ENCODE measurements at regions not wholly inside any gene's neighbourhood (a gene's known extent, or its start where the extent isn't known, plus 50 kb on each side); places are given as distances from the start of the nearest gene placed in this dataset.
A peak's percentile ranks its signal among the peaks of the same experiment; 100 is the strongest.

DNA sequence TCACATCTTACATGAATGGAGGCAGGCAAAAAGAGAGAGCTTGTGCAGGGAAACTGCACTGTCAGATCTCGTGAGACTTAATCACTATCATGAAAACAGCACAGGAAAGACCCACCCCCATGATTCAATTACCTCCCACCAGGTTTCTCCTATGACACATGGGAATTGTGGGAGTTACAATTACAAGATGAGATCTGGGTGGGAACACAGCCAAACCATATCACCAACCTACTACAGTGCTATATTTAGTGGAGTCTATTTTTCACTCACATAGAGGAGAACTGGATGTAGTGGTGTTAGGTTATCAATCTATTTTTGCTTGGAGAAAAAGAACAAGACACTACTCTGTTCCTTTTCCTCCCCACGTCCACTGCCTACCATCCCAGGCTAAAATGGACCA is 276.6 kb downstream of the KCTD12 start:
- ATAC-seq (ENCODE audit: poor library complexity) (no peak), DNase-seq (no peak)
- intact Hi-C loops (cut with DNase I, micrococcal nuclease): no loop called here
- Histone ChIP-seq H3K27ac (ENCODE audit: low read depth in 1 of 2, low read length in 2 of 2) (no peak overlapping the region), H3K36me3 (ENCODE audit: insufficient read depth, low read length) (no peaks in the 10 kb centered on the region), H3K27me3 (ENCODE audit: control insufficient read depth in 1 of 2, insufficient read depth in 2 of 2, low read length in 2 of 2) (no peaks in the 10 kb centered on the region), H3K4me3 (ENCODE audit: low read length) (no peak overlapping the region), H3K4me1 (ENCODE audit: insufficient read depth, low read length) (no peaks in the 10 kb centered on the region), H3K9me3 (ENCODE audit: control insufficient read depth in 1 of 2, insufficient read depth in 1 of 2, low read length in 2 of 2) (no peaks in the 10 kb centered on the region)
- Mint-ChIP-seq H3K4me1 (ENCODE audit: low read depth) (no peaks in the 10 kb centered on the region), H3K4me3 (no peak overlapping the region), H3K9me3 (no peaks in the 10 kb centered on the region), H3K27ac (no peak overlapping the region), H3K27me3 (peaks cover 3% of the 10 kb centered on the region), H3K36me3 (ENCODE audit: low read depth) (no peaks in the 10 kb centered on the region)
- CTCF ChIA-PET: no interaction called here
- POLR2A ChIA-PET: no interaction called here
- TF ChIP-seq, protein P1, sequence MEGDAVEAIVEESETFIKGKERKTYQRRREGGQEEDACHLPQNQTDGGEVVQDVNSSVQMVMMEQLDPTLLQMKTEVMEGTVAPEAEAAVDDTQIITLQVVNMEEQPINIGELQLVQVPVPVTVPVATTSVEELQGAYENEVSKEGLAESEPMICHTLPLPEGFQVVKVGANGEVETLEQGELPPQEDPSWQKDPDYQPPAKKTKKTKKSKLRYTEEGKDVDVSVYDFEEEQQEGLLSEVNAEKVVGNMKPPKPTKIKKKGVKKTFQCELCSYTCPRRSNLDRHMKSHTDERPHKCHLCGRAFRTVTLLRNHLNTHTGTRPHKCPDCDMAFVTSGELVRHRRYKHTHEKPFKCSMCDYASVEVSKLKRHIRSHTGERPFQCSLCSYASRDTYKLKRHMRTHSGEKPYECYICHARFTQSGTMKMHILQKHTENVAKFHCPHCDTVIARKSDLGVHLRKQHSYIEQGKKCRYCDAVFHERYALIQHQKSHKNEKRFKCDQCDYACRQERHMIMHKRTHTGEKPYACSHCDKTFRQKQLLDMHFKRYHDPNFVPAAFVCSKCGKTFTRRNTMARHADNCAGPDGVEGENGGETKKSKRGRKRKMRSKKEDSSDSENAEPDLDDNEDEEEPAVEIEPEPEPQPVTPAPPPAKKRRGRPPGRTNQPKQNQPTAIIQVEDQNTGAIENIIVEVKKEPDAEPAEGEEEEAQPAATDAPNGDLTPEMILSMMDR (IDR thresholded peaks at IDR 0.05): no peak

DNA sequence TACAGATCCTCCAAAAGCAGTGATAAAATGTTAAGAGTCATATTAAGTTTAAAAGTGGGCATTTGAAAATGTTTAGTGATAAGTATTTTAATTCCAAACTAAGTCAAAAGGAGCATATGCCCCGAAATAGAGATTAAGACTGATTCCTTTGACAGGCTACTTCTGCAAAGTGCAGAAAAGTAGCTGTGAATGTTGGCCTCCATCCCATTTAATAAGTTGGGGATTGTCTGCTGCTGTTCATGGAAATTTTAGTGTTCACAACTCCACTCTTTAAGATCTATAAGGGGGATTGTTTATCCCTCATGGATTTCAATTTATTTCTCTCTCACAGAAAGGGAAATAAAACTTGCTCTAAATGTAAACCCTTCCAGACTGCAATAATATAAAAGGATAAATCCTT is 278.3 kb downstream of the KCTD12 start:
- Histone ChIP-seq H3K4me3 (ENCODE audit: low read length) (no peak overlapping the region), H3K27ac (ENCODE audit: low read depth in 1 of 2, low read length in 2 of 2) (no peak overlapping the region), H3K27me3 (ENCODE audit: control insufficient read depth in 1 of 2, insufficient read depth in 2 of 2, low read length in 2 of 2) (no peaks in the 10 kb centered on the region), H3K4me1 (ENCODE audit: insufficient read depth, low read length) (no peaks in the 10 kb centered on the region), H3K9me3 (ENCODE audit: control insufficient read depth in 1 of 2, insufficient read depth in 1 of 2, low read length in 2 of 2) (no peaks in the 10 kb centered on the region), H3K36me3 (ENCODE audit: insufficient read depth, low read length) (no peaks in the 10 kb centered on the region)
- TF ChIP-seq, protein P1 (IDR thresholded peaks at IDR 0.05): no peak
- CTCF ChIA-PET: no interaction called here
- no peak for DNase-seq
- intact Hi-C loops (cut with DNase I, micrococcal nuclease): no loop called here
- Mint-ChIP-seq H3K4me1 (ENCODE audit: low read depth) (no peaks in the 10 kb centered on the region), H3K4me3 (no peak overlapping the region), H3K27ac (no peak overlapping the region), H3K36me3 (ENCODE audit: low read depth) (no peaks in the 10 kb centered on the region), H3K9me3 (no peaks in the 10 kb centered on the region), H3K27me3 (peaks cover 10% of the 10 kb centered on the region)
- POLR2A ChIA-PET: no interaction called here
- ATAC-seq (ENCODE audit: poor library complexity): no peak

DNA sequence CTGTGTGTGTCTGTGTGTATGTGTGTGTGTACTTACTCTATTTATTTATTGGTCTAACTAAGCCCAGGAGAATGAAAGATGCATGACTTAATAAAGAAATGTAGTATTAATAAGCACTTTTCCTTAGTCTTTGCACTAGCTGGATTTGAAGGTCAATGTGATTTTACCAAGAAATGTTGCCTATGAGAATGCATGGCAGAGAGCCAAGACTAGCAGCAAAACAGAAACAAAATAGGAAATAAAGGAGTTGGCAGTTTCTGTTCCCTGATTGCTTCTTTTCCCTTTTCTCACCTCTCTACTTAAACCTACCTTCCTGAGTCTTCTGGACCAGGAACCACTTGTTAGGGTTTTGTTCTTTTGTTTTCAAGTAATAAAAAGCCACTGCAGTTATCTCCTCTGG is 286.1 kb downstream of the KCTD12 start:
- Mint-ChIP-seq H3K27ac (no peak overlapping the region), H3K4me1 (ENCODE audit: low read depth) (no peaks in the 10 kb centered on the region), H3K27me3 (peaks cover 10% of the 10 kb centered on the region), H3K4me3 (no peak overlapping the region), H3K36me3 (ENCODE audit: low read depth) (no peaks in the 10 kb centered on the region), H3K9me3 (no peaks in the 10 kb centered on the region)
- Histone ChIP-seq H3K9me3 (ENCODE audit: control insufficient read depth in 1 of 2, insufficient read depth in 1 of 2, low read length in 2 of 2) (no peaks in the 10 kb centered on the region), H3K27me3 (ENCODE audit: control insufficient read depth in 1 of 2, insufficient read depth in 2 of 2, low read length in 2 of 2) (no peaks in the 10 kb centered on the region), H3K36me3 (ENCODE audit: insufficient read depth, low read length) (no peaks in the 10 kb centered on the region), H3K27ac (ENCODE audit: low read depth in 1 of 2, low read length in 2 of 2) (no peak overlapping the region), H3K4me1 (ENCODE audit: insufficient read depth, low read length) (no peaks in the 10 kb centered on the region), H3K4me3 (ENCODE audit: low read length) (no peak overlapping the region)
- no peak for ATAC-seq (ENCODE audit: poor library complexity)
- ChIA-PET CTCF (no interaction called here), POLR2A (no interaction called here)
- intact Hi-C loops (cut with DNase I, micrococcal nuclease): no loop called here
- DNase-seq: peak in 1 of 14 experiments; percentile 1
- TF ChIP-seq, protein P1 (IDR thresholded peaks at IDR 0.05): no peak
